22Rv1 (cell line): ENCODE measurements at regions not wholly inside any gene's neighbourhood (a gene's known extent, or its start where the extent isn't known, plus 50 kb on each side); places are given as distances from the start of the nearest gene placed in this dataset.

ENCODE experiments used
- H3K27ac ChIP-seq: fragments of 450-650 bp; 2 replicates; pipeline ENCODE4 v1.5.1; 2017
- ZFX ChIP-seq: fragments of 450-650 bp; IDR thresholded peaks from 2 replicates; pipeline ENCODE4 v1.6.1; 2017; ENCODE audit warnings: antibody characterized with exemption, borderline replicate concordance
- TF ChIP-seq, protein P1 (sequence below): fragments of 450-650 bp; IDR thresholded peaks from 2 replicates; pipeline ENCODE4 v1.5.1; 2017; ENCODE audit warnings: mild to moderate bottlenecking

DNA sequence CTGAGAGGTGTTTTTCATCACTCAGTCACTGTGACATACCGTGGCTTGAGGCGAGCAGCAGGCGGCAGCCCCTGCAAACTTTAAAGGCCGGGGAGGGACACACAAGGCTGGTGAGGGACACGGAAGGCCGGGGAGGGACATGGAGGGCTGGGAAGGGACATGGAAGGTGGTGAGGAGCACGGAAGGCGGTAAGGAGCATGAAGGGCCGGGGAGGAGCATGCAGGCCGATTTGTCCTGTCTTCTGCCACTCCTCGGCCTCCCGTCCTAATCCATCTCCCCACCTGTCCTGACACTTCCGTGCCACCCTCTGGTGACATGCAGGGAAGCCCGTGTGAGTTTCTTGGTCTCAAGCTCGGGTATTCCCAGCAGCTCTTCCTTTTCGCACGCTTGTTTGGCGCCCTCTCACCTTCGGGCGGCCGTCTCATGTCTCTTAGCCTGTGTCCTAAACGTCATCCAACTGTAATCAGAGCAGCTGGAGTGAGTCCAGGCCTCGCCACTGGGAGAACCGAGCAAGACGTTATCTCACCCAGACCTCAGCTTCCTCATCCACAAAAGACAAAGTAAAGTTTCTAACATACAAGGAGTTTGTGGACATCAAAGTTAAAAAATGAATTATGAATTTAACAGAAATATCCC is 126.5 kb downstream of the MRPL36 start:
- no peak overlapping the region for H3K27ac ChIP-seq

DNA sequence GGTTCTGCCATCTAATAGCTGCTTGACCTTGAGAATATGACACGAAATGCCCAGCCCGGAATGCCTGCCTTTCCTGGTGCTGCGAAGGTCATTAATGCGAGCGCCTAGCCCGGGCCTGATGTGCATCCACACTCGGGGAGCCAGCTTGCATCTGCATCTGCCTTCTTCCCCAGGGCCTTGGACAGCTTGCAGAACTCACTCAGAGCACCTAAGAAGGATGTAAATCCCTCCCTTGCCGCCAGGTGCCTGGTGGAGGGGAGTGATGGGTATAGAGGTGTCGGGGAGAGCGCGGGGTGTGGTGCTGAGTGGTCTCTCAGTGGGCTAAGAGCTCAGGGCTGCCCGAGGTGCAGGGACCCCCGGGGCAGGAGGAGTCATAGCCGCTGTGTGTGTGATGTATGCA is 127.2 kb downstream of the MRPL36 start:
- H3K27ac ChIP-seq, result no peak overlapping the region
- TF ChIP-seq, protein P1, sequence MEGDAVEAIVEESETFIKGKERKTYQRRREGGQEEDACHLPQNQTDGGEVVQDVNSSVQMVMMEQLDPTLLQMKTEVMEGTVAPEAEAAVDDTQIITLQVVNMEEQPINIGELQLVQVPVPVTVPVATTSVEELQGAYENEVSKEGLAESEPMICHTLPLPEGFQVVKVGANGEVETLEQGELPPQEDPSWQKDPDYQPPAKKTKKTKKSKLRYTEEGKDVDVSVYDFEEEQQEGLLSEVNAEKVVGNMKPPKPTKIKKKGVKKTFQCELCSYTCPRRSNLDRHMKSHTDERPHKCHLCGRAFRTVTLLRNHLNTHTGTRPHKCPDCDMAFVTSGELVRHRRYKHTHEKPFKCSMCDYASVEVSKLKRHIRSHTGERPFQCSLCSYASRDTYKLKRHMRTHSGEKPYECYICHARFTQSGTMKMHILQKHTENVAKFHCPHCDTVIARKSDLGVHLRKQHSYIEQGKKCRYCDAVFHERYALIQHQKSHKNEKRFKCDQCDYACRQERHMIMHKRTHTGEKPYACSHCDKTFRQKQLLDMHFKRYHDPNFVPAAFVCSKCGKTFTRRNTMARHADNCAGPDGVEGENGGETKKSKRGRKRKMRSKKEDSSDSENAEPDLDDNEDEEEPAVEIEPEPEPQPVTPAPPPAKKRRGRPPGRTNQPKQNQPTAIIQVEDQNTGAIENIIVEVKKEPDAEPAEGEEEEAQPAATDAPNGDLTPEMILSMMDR, result no peak
- TF ChIP-seq ZFX, result no peak

More for the DNA sequence above, 126.5 kb downstream of the MRPL36 start:
- TF ChIP-seq, protein P1, result no peak
- no peak for TF ChIP-seq ZFX

DNA sequence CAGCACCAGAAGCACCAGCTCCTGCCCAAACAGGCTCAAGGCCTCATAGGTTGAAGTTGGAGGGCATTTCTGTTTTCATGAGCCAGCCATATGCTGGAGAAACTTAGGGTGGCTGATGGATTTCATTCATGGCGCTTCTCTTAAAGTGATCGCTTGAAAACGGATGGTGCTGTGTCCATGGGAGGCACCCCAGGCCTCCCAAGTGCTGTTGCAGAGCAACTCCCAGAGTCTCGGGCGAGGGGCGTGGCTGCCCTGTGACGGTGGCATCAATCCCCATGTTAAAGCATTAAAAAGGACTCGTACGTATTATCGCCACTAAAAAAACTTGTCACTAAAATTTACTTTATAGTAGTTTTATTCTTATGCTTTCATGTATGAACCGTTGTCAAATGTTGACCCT is 128.3 kb downstream of the MRPL36 start:
- no peak overlapping the region for H3K27ac ChIP-seq
- TF ChIP-seq, protein P1, result no peak
- TF ChIP-seq ZFX, result no peak

DNA sequence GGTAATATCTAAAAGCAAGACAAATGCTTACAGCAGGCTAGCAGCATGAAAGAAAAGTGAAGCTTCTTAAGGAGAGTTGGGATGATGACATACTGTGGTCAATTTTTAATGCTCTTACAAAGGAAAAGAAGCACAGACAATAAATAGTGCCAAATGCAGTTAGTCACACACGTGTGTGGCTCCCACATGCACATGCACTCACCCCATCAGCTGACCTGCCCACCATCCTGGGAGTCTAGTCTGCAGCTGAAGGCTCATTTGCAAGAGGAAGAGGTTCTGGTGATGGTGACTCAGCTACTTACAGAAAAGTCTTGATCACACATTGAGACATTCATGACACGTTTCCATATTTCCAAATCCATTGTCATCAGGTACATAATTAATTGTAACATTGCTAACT is 129.3 kb downstream of the MRPL36 start:
- no peak for TF ChIP-seq ZFX
- TF ChIP-seq, protein P1, result no peak

DNA sequence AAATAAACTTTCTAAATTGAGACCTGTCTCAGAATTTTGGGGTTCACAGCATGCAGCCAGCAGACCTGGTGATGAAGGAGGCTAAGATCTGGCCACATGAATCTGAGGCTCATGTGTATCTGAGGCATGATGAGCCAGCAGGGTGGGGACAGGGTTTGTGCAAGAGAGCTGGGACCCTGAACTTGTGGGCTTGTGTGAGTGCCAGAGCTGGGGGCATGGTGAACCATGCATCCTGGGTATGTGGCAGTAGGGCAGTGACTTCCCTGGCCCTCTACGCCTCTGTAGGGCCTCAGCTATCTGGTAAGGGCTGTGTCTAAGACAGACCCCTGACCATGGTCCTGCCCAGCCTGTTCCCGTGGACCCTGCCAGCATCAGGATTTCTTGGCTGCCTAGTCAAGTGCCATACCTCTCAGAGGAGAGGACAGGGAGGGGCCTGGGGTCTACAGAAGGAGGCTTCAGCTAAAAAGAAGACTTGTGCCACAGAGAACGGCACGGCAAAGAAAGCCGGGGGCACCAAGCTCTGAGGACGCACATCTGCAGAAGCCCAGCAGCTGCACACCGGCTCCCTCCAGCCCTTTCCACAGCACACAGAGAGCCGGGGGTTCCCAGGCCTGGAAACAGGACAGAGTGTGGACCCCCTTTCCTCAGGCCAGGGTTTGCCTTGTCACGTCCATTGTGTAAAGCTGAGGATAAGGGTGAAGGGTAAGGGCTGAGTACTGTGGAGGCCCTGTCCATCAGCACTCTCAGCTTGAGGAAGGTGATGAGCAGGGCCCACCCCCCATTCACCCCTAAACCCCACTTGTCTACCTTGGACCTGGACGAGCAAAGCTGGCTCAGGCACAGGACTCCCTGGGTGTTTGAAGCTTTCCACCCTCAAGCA is 130.1 kb downstream of the MRPL36 start:
- no peak overlapping the region for H3K27ac ChIP-seq
- TF ChIP-seq, protein P1, result no peak
- no peak for TF ChIP-seq ZFX

More for the DNA sequence above, 129.3 kb downstream of the MRPL36 start:
- H3K27ac ChIP-seq, result no peak overlapping the region

DNA sequence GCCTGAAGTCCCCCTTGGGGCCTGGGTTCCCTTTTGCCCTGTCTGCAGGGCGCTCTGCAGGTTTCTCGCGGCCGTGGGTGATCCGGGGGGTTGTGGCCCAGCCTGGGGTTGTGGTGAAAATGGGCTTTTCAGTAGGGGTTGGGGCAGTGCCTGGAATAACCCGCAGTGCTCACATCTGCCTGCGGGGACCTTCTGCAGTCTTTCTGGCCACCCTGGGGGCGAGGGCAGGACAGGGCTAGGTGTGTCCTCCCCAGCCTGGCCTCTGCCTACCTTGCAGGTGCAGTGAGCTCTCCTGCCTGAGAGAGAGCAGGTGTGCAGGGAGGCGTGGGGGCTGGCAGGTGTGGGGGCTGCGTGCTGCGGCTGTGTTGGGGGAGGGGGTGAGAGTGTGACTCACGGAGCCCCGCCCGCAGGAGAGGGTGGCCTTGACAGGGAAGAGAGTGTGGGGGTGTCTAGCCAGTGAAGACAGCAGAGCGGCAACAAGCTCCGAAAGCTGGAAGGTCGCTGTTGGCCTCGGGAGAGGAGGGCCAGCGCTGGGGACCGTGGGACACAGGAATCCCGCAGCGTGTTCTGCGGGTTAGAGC is 131.4 kb downstream of the MRPL36 start:
- no peak overlapping the region for H3K27ac ChIP-seq
- TF ChIP-seq, protein P1, result no peak
- TF ChIP-seq ZFX, result no peak
